ENCODE measurements at regions not wholly inside any gene's neighbourhood (a gene's known extent, or its start where the extent isn't known, plus 50 kb on each side); places are given as distances from the start of the nearest gene placed in this dataset.

GRCh38 chr2:43020990-43021669 lies 205.3 kb downstream of the ZFP36L2 start:
- SMC1A ChIA-PET (ENCODE audit: uncharacterized antibody, unreplicated experiment): no interaction called here
- RAD21 ChIA-PET (ENCODE audit: unreplicated experiment): interaction anchor here (0.6 kb wide), 1 partner anchor 77 kb away, joined by 6 read pairs; no protein-coding TSS in a partner anchor
- H3K27ac ChIP-seq (ENCODE audit: control insufficient read depth, insufficient read depth): no peak overlapping the region
- in situ Hi-C loops (cut with MboI): no loop called here
- no peaks in the 10 kb centered on the region for H3K4me1 ChIP-seq (ENCODE audit: control insufficient read depth, insufficient read depth, low read length)
- no peak overlapping the region for H3K9ac ChIP-seq (ENCODE audit: control insufficient read depth, insufficient read depth, low read length)
- no peaks in the 10 kb centered on the region; the same call in 1 of the 3 replicates for H3K9me3 ChIP-seq (replicated peaks; ENCODE audit: control insufficient read depth, insufficient read depth, low read length)
- POLR2A ChIA-PET: no interaction called here
- TF ChIP-seq NR2F1 (conservative IDR thresholded peaks at IDR 0.05) (no peak), ZNF384 (IDR thresholded peaks at IDR 0.05; ENCODE audit: borderline replicate concordance, low read depth, low read length) (no peak)
- BruUV-seq (replicated peaks): no TSS peak
- WGBS (ENCODE audit: insufficient coverage, insufficient replicate concordance, low lambda C conversion rate, missing lambda C conversion rate): 53% methylated on average over 12 of the region's 14 CpGs
- H4K20me1 ChIP-seq (ENCODE audit: control insufficient read depth, insufficient read depth): no peaks in the 10 kb centered on the region
- H3K4me2 ChIP-seq (ENCODE audit: control insufficient read depth, insufficient read depth): no peak overlapping the region
- no peak overlapping the region for H3K4me3 ChIP-seq
- no peak overlapping the region for H2AFZ ChIP-seq (ENCODE audit: control insufficient read depth, low read depth, low read length)
- no peaks in the 10 kb centered on the region for H3K27me3 ChIP-seq (replicated peaks in 1 of 2; ENCODE audit: control insufficient read depth in 2 of 2, insufficient read depth in 2 of 2, low read length in 1 of 2)
- no peak for FAIRE-seq
- H3K36me3 ChIP-seq (ENCODE audit: control insufficient read depth in 2 of 2, insufficient read depth in 2 of 2, low read length in 1 of 2): no peaks in the 10 kb centered on the region
- intact Hi-C loops (cut with micrococcal nuclease; ENCODE audit: unreplicated experiment): no loop called here
- CTCF ChIA-PET: interaction anchor here (0.9 kb wide), 1 partner anchor 46 kb away, joined by 3 read pairs; no protein-coding TSS in a partner anchor
- H3K79me2 ChIP-seq (ENCODE audit: control insufficient read depth, insufficient read depth, low read length): no peaks in the 10 kb centered on the region
- no peak for DNase-seq (ENCODE audit: low read depth, low spot score)
- ATAC-seq: no peak

DNA sequence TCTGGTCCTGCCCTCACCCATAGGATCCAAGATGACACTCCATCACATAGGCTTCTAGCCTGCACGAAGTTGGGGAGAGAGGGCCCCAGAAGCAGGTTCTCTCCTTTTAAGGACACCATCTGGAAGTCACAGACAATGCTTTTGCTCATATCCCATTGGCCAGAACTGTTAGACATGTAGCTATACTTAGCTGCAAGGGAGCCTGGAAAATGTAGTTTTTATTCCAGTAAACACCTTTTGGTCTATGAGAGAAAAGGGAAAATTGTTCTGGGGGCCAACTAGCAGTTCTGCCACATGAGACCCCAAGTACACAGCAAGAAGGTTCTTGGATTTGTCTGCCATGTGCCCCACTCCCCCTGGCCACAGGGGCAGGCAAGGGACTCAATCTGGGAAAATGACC lies 206.1 kb downstream of the ZFP36L2 start:
- Histone ChIP-seq H3K4me2 (ENCODE audit: control insufficient read depth, insufficient read depth) (no peak overlapping the region), H3K79me2 (ENCODE audit: control insufficient read depth, insufficient read depth, low read length) (no peaks in the 10 kb centered on the region), H3K4me3 (no peak overlapping the region), H3K4me1 (ENCODE audit: control insufficient read depth, insufficient read depth, low read length) (no peaks in the 10 kb centered on the region), H3K9ac (ENCODE audit: control insufficient read depth, insufficient read depth, low read length) (no peak overlapping the region), H4K20me1 (ENCODE audit: control insufficient read depth, insufficient read depth) (no peaks in the 10 kb centered on the region), H3K36me3 (ENCODE audit: control insufficient read depth in 2 of 2, insufficient read depth in 2 of 2, low read length in 1 of 2) (no peaks in the 10 kb centered on the region), H3K27me3 (replicated peaks in 1 of 2; ENCODE audit: control insufficient read depth in 2 of 2, insufficient read depth in 2 of 2, low read length in 1 of 2) (no peaks in the 10 kb centered on the region), H3K27ac (ENCODE audit: control insufficient read depth, insufficient read depth) (no peak overlapping the region), H2AFZ (ENCODE audit: control insufficient read depth, low read depth, low read length) (no peak overlapping the region), H3K9me3 (replicated peaks; ENCODE audit: control insufficient read depth, insufficient read depth, low read length) (no peaks in the 10 kb centered on the region; the same call in 1 of the 3 replicates)
- TF ChIP-seq RAD21 (IDR thresholded peaks at IDR 0.05; ENCODE audit: insufficient read depth, low read depth, low read length) (no peak), TCF3 (IDR thresholded peaks at IDR 0.05; ENCODE audit: borderline replicate concordance, insufficient read depth, low read depth, low read length) (no peak), SIX5 (IDR thresholded peaks at IDR 0.05; ENCODE audit: low read depth, low read length, severe bottlenecking) (no peak), ZBTB40 (IDR thresholded peaks at IDR 0.05; ENCODE audit: borderline replicate concordance) (no peak), IKZF1 (conservative IDR thresholded peaks at IDR 0.05) (no peak), POLR2AphosphoS2 (IDR thresholded peaks at IDR 0.05; ENCODE audit: low read depth, low read length) (no peak)
- TF ChIP-seq, protein P1, sequence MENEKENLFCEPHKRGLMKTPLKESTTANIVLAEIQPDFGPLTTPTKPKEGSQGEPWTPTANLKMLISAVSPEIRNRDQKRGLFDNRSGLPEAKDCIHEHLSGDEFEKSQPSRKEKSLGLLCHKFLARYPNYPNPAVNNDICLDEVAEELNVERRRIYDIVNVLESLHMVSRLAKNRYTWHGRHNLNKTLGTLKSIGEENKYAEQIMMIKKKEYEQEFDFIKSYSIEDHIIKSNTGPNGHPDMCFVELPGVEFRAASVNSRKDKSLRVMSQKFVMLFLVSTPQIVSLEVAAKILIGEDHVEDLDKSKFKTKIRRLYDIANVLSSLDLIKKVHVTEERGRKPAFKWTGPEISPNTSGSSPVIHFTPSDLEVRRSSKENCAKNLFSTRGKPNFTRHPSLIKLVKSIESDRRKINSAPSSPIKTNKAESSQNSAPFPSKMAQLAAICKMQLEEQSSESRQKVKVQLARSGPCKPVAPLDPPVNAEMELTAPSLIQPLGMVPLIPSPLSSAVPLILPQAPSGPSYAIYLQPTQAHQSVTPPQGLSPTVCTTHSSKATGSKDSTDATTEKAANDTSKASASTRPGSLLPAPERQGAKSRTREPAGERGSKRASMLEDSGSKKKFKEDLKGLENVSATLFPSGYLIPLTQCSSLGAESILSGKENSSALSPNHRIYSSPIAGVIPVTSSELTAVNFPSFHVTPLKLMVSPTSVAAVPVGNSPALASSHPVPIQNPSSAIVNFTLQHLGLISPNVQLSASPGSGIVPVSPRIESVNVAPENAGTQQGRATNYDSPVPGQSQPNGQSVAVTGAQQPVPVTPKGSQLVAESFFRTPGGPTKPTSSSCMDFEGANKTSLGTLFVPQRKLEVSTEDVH (IDR thresholded peaks at IDR 0.05; ENCODE audit: low read depth, partially characterized antibody): no peak
- in situ Hi-C loops (cut with MboI) (no loop called here), intact Hi-C loops (cut with micrococcal nuclease; ENCODE audit: unreplicated experiment) (no loop called here)
- RAD21 ChIA-PET (ENCODE audit: unreplicated experiment): no interaction called here
- CTCF ChIA-PET: no interaction called here
- ATAC-seq (no peak), DNase-seq (ENCODE audit: low read depth, low spot score) (no peak), FAIRE-seq (no peak)
- 0% methylated on average over 1 of the region's 1 CpG for WGBS (ENCODE audit: insufficient coverage, insufficient replicate concordance, low lambda C conversion rate, missing lambda C conversion rate)
- SMC1A ChIA-PET (ENCODE audit: uncharacterized antibody, unreplicated experiment): no interaction called here
- no TSS peak for BruUV-seq (replicated peaks)
- POLR2A ChIA-PET: no interaction called here
